ENCODE measurements at regions not wholly inside any gene's neighbourhood (a gene's known extent, or its start where the extent isn't known, plus 50 kb on each side); places are given as distances from the start of the nearest gene placed in this dataset.

GRCh38 chr2:106572541-106573450 is 85.6 kb downstream of the CD8B2 start:
- TF ChIP-seq CTCF (IDR thresholded peaks at IDR 0.05; ENCODE audit: control insufficient read depth, insufficient read depth, low read depth, low read length, missing control alignments), result peak; percentile 49
- no peak overlapping the region for H3K4me3 ChIP-seq (ENCODE audit: control insufficient read depth, low read depth, low read length)
- no peak for DNase-seq (ENCODE audit: low read depth)

GRCh38 chr2:106573773-106574172 is 86.6 kb downstream of the CD8B2 start:
- no peak for TF ChIP-seq CTCF (IDR thresholded peaks at IDR 0.05; ENCODE audit: control insufficient read depth, insufficient read depth, low read depth, low read length, missing control alignments)
- H3K4me3 ChIP-seq (ENCODE audit: control insufficient read depth, low read depth, low read length), result no peak overlapping the region
- DNase-seq (ENCODE audit: low read depth), result no peak

- no peak overlapping the region for H3K4me3 ChIP-seq (ENCODE audit: control insufficient read depth, low read depth, low read length)
- peak; percentile 16 for DNase-seq (ENCODE audit: low read depth)
- TF ChIP-seq CTCF (IDR thresholded peaks at IDR 0.05; ENCODE audit: control insufficient read depth, insufficient read depth, low read depth, low read length, missing control alignments), result no peak
Observed at GRCh38 chr2:106575955-106576354, 88.8 kb downstream of the CD8B2 start.

GRCh38 chr2:106577255-106577651 is 90.1 kb downstream of the CD8B2 start:
- no peak overlapping the region for H3K4me3 ChIP-seq (ENCODE audit: control insufficient read depth, low read depth, low read length)
- no peak for TF ChIP-seq CTCF (IDR thresholded peaks at IDR 0.05; ENCODE audit: control insufficient read depth, insufficient read depth, low read depth, low read length, missing control alignments)
- no peak for DNase-seq (ENCODE audit: low read depth)

- TF ChIP-seq CTCF (IDR thresholded peaks at IDR 0.05; ENCODE audit: control insufficient read depth, insufficient read depth, low read depth, low read length, missing control alignments), result no peak
- H3K4me3 ChIP-seq (ENCODE audit: control insufficient read depth, low read depth, low read length), result no peak overlapping the region
- DNase-seq (ENCODE audit: low read depth), result no peak
Observed at GRCh38 chr2:106579750-106580197, 92.6 kb downstream of the CD8B2 start.

- no peak for TF ChIP-seq CTCF (IDR thresholded peaks at IDR 0.05; ENCODE audit: control insufficient read depth, insufficient read depth, low read depth, low read length, missing control alignments)
- no peak for DNase-seq (ENCODE audit: low read depth)
- H3K4me3 ChIP-seq (ENCODE audit: control insufficient read depth, low read depth, low read length), result no peak overlapping the region
Observed at GRCh38 chr2:106580241-106580640, 93.1 kb downstream of the CD8B2 start.
